CD14-positive monocyte (primary cell): ENCODE measurements at regions not wholly inside any gene's neighbourhood (a gene's known extent, or its start where the extent isn't known, plus 50 kb on each side); places are given as distances from the start of the nearest gene placed in this dataset.

ENCODE experiments used
- DNase-seq, 3 donors: peaks; one replicate each; pipeline ENCODE4 v3.0.0-alpha.2; 2011 to 2022
- H2AFZ ChIP-seq: 2 replicates; pipeline ENCODE4 v1.6.0; 2012; ENCODE audit warnings: mild to moderate bottlenecking, low read depth, low read length, inconsistent platforms; ENCODE audit not compliant: insufficient read depth, poor library complexity, severe bottlenecking
- H3K27ac ChIP-seq, 2 donors: 1 replicate in 1 of 2; 2 replicates in 1 of 2; pipeline ENCODE4 v1.5.1; 2012 to 2013; ENCODE audit warnings: low read length in 2 of 2, control low read depth in 1 of 2, inconsistent platforms in 1 of 2, low read depth in 1 of 2, mild to moderate bottlenecking in 1 of 2
- H3K27me3 ChIP-seq, 2 donors: one replicate each; pipeline versions ENCODE4 v1.6.0 to v1.6.1; 2011 to 2013; ENCODE audit warnings: low read length in 2 of 2; ENCODE audit not compliant: control insufficient read depth in 2 of 2, insufficient read depth in 2 of 2
- H3K36me3 ChIP-seq, 2 donors: replicated peaks in 1 of 2; 1 replicate in 1 of 2; 2 replicates in 1 of 2; pipeline versions ENCODE4 v1.5.1 to v1.6.1; 2012 to 2013; ENCODE audit warnings: low read length in 2 of 2, control low read depth in 1 of 2, inconsistent platforms in 1 of 2, mild to moderate bottlenecking in 1 of 2; ENCODE audit not compliant: insufficient read depth in 2 of 2, control insufficient read depth in 1 of 2
- H3K4me1 ChIP-seq, 2 donors: 1 replicate in 1 of 2; 2 replicates in 1 of 2; pipeline versions ENCODE4 v1.5.1 to v1.6.1; 2012 to 2013; ENCODE audit warnings: low read length in 2 of 2, control low read depth in 1 of 2, inconsistent platforms in 1 of 2, mild to moderate bottlenecking in 1 of 2, moderate library complexity in 1 of 2; ENCODE audit not compliant: insufficient read depth in 2 of 2, control insufficient read depth in 1 of 2
- H3K4me2 ChIP-seq: replicated peaks from 2 replicates; pipeline ENCODE3; 2012; ENCODE audit warnings: low read length, moderate library complexity, mild to moderate bottlenecking; ENCODE audit not compliant: poor library complexity, severe bottlenecking; ENCODE audit errors: extremely low read depth
- H3K4me3 ChIP-seq, 3 experiments: fragments of 200-600 bp in 1 of 3; sonication (generic) in 1 of 3; replicated peaks in 1 of 3; 1 replicate in 2 of 3; 2 replicates in 1 of 3; pipeline ENCODE4 v1.5.1; 2011 to 2013; ENCODE audit warnings: low read length in 3 of 3, mild to moderate bottlenecking in 3 of 3, control low read depth in 2 of 3, low read depth in 2 of 3, inconsistent platforms in 1 of 3, moderate library complexity in 1 of 3
- H3K79me2 ChIP-seq: 2 replicates; pipeline ENCODE4 v1.6.0; 2012; ENCODE audit warnings: mild to moderate bottlenecking, control low read depth, inconsistent platforms, low read length, moderate library complexity; ENCODE audit not compliant: insufficient read depth
- H3K9ac ChIP-seq: 2 replicates; pipeline ENCODE4 v1.6.0; 2017; ENCODE audit warnings: low read length, mild to moderate bottlenecking; ENCODE audit not compliant: insufficient read depth, poor library complexity, severe bottlenecking
- H3K9me3 ChIP-seq, 2 donors: replicated peaks in 1 of 2; 1 replicate in 1 of 2; 2 replicates in 1 of 2; pipeline versions ENCODE4 v1.5.1 to v1.6.1; 2012 to 2013; ENCODE audit warnings: low read length in 2 of 2, control low read depth in 1 of 2; ENCODE audit not compliant: control insufficient read depth in 1 of 2, insufficient read depth in 1 of 2
- H4K20me1 ChIP-seq: 2 replicates; pipeline ENCODE4 v1.6.0; 2012; ENCODE audit warnings: mild to moderate bottlenecking, low read length, control low read depth, moderate library complexity; ENCODE audit not compliant: insufficient read depth
- H3K27ac Mint-ChIP-seq, 7 donors: one replicate each; pipeline ENCODE4 v1.8.0; 2020; ENCODE audit warnings: mild to moderate bottlenecking in 7 of 7, mixed read lengths in 7 of 7, moderate library complexity in 6 of 7, inconsistent platforms in 2 of 7
- H3K27me3 Mint-ChIP-seq, 3 donors: one replicate each; pipeline ENCODE4 v1.8.0; 2021 to 2022; ENCODE audit warnings: low read depth in 3 of 3, mild to moderate bottlenecking in 3 of 3, mixed read lengths in 3 of 3, moderate library complexity in 3 of 3, inconsistent platforms in 1 of 3
- H3K36me3 Mint-ChIP-seq, 2 donors: one replicate each; pipeline ENCODE4 v1.8.0; 2020; ENCODE audit warnings: mixed read lengths in 2 of 2, inconsistent platforms in 1 of 2, mild to moderate bottlenecking in 1 of 2
- H3K4me1 Mint-ChIP-seq: one replicate; pipeline ENCODE4 v1.8.0; 2020; ENCODE audit warnings: mild to moderate bottlenecking, mixed read lengths
- H3K4me3 Mint-ChIP-seq, 2 donors: one replicate each; pipeline ENCODE4 v1.8.0; 2020; ENCODE audit warnings: mild to moderate bottlenecking in 2 of 2, mixed read lengths in 2 of 2, moderate library complexity in 1 of 2
- H3K9me3 Mint-ChIP-seq, 7 donors: one replicate each; pipeline ENCODE4 v1.8.0; 2020 to 2022; ENCODE audit warnings: mixed read lengths in 7 of 7, mild to moderate bottlenecking in 6 of 7, moderate library complexity in 6 of 7, inconsistent platforms in 2 of 7
- CTCF ChIP-seq: fragments of 200-600 bp; IDR thresholded peaks from one replicate; pipeline ENCODE4 v1.8.0; 2022; ENCODE audit warnings: antibody characterized with exemption, mild to moderate bottlenecking
- WGBS: methylation state at CpG from one replicate; pipeline ENCODE4 v1.1.5; 2013; ENCODE audit warnings: missing lambda C conversion rate; ENCODE audit not compliant: insufficient coverage; 5-methylcytosine and 5-hydroxymethylcytosine counted together
- intact Hi-C, 2 donors: fragments of 100-400 bp; cut with micrococcal nuclease; formaldehyde crosslinking; loops; one replicate each; pipeline versions ENCODE4 v1.15.0 to v1.15.1; 2023

DNA sequence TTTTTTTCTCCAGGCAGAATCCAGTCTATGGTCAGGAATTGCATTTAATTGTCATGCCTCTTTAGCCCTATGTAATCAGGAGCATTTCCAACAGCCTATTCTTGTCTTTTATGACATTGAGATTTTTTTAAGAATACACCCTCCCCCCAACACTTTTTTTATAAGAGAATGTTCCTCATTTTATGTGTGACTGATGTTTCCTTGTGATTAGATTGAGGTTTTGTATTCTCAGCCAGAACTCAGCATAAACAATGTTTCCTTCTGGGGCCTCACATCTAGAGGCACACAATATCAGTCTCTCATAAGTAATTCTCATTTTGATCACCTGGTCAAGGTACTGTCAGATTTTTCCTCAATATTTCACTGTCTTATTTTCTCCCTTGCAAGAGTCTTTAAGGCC is 193.4 kb upstream of the PDE1C start:
- no peak for DNase-seq
- H4K20me1 ChIP-seq, result no peaks in the 10 kb centered on the region
- Mint-ChIP-seq H3K9me3 (peaks cover 0 to 3% (median 0%) of the 10 kb centered on the region in 7 donors), H3K36me3 (no peaks in the 10 kb centered on the region), H3K27me3 (peaks cover 0 to 2% (median 0%) of the 10 kb centered on the region in 3 donors), H3K4me3 (no peak overlapping the region), H3K4me1 (no peaks in the 10 kb centered on the region), H3K27ac (no peak overlapping the region)
- no peak overlapping the region for H2AFZ ChIP-seq
- intact Hi-C loops, result no loop called here
- no peak overlapping the region for H3K9ac ChIP-seq
- no peak overlapping the region for H3K27ac ChIP-seq
- H3K4me3 ChIP-seq, result no peak overlapping the region
- H3K79me2 ChIP-seq, result no peaks in the 10 kb centered on the region
- no peak for TF ChIP-seq CTCF
- H3K4me1 ChIP-seq, result no peaks in the 10 kb centered on the region
- no peaks in the 10 kb centered on the region for H3K36me3 ChIP-seq
- no peaks in the 10 kb centered on the region for H3K27me3 ChIP-seq
- H3K9me3 ChIP-seq, result no peaks in the 10 kb centered on the region
- H3K4me2 ChIP-seq, result no peak overlapping the region

GRCh38 chr7:32262315-32262714 is 192.1 kb upstream of the PDE1C start:
- no peak overlapping the region for H3K27ac ChIP-seq
- H3K27me3 ChIP-seq, result no peaks in the 10 kb centered on the region
- H2AFZ ChIP-seq, result no peak overlapping the region
- Mint-ChIP-seq H3K9me3 (peaks cover 0 to 3% (median 0%) of the 10 kb centered on the region in 7 donors), H3K4me1 (no peaks in the 10 kb centered on the region), H3K27ac (no peak overlapping the region), H3K36me3 (no peaks in the 10 kb centered on the region), H3K4me3 (no peak overlapping the region), H3K27me3 (peaks cover 0 to 2% (median 0%) of the 10 kb centered on the region in 3 donors)
- DNase-seq, result no peak
- no peak overlapping the region for H3K9ac ChIP-seq
- H3K36me3 ChIP-seq, result no peaks in the 10 kb centered on the region
- TF ChIP-seq CTCF, result no peak
- WGBS, result 73% methylated on average over 4 of the region's 4 CpGs
- no peaks in the 10 kb centered on the region for H3K9me3 ChIP-seq
- intact Hi-C loops, result no loop called here
- no peaks in the 10 kb centered on the region for H3K79me2 ChIP-seq
- H4K20me1 ChIP-seq, result no peaks in the 10 kb centered on the region
- no peak overlapping the region for H3K4me2 ChIP-seq
- H3K4me1 ChIP-seq, result no peaks in the 10 kb centered on the region
- no peak overlapping the region for H3K4me3 ChIP-seq
